H1 (cell line): ENCODE measurements at regions not wholly inside any gene's neighbourhood (a gene's known extent, or its start where the extent isn't known, plus 50 kb on each side); places are given as distances from the start of the nearest gene placed in this dataset.

Experiments
- CTCF ChIA-PET: fragments of 300-600 bp; sonication (Branson Sonifier 250); formaldehyde crosslinking; loops from one replicate; lab custom pipeline; 2021; ENCODE audit not compliant: partially characterized antibody; lab: Charles Lee
- POLR2A ChIA-PET: fragments of 300-600 bp; sonication (Branson Sonifier 250); formaldehyde crosslinking; loops from one replicate; lab custom pipeline; 2021; ENCODE audit warnings: inconsistent platforms; ENCODE audit not compliant: partially characterized antibody; lab: Charles Lee
- DNase-seq, 2 experiments: peaks; one replicate each; pipeline versions ENCODE4 v3.0.0 to v3.0.0-alpha.2; 2010 to 2022; ENCODE audit warnings: low spot score in 2 of 2, low read depth in 1 of 2, mixed read lengths in 1 of 2
- FAIRE-seq: peaks from 2 replicates; lab custom pipeline; 2011; peaks lifted over from hg19 to GRCh38; lab: Jason Lieb, UNC
- H2AFZ ChIP-seq: 2 replicates; pipeline ENCODE4 v1.8.1; 2012; ENCODE audit warnings: low read length, inconsistent platforms
- H2AK5ac ChIP-seq: 2 replicates; pipeline ENCODE4 v1.6.1; 2013; ENCODE audit warnings: low read depth, low read length
- H2BK120ac ChIP-seq: replicated peaks from 2 replicates; pipeline ENCODE3; 2013; ENCODE audit warnings: low read depth, low read length, inconsistent platforms
- H2BK12ac ChIP-seq: 2 replicates; pipeline ENCODE4 v1.6.1; 2013; ENCODE audit warnings: low read depth, low read length
- H2BK15ac ChIP-seq: 2 replicates; pipeline ENCODE4 v1.6.1; 2013; ENCODE audit warnings: low read length
- H2BK20ac ChIP-seq: 2 replicates; pipeline ENCODE4 v1.6.1; 2013; ENCODE audit warnings: low read length
- H2BK5ac ChIP-seq: 2 replicates; pipeline ENCODE4 v1.6.1; 2013; ENCODE audit warnings: low read depth, low read length
- H3K14ac ChIP-seq: 2 replicates; pipeline ENCODE4 v1.6.1; 2013; ENCODE audit warnings: inconsistent platforms; ENCODE audit not compliant: insufficient read length
- H3K18ac ChIP-seq: 2 replicates; pipeline ENCODE4 v1.6.1; 2013; ENCODE audit warnings: low read length; ENCODE audit errors: extremely low read depth
- H3K23ac ChIP-seq: 2 replicates; pipeline ENCODE4 v1.6.1; 2013; ENCODE audit warnings: inconsistent platforms; ENCODE audit not compliant: insufficient read length
- H3K23me2 ChIP-seq: 2 replicates; pipeline ENCODE4 v1.6.1; 2013; ENCODE audit warnings: low read depth, low read length
- H3K27ac ChIP-seq: 2 replicates; pipeline ENCODE4 v1.6.1; 2011; ENCODE audit warnings: low read depth, low read length, inconsistent platforms
- H3K27me3 ChIP-seq, 4 experiments: replicated peaks in 1 of 4; 1 replicate in 1 of 4; 2 replicates in 3 of 4; pipeline versions ENCODE4 v1.6.1 to v1.8.1; 2011 to 2013; ENCODE audit warnings: low read length in 3 of 4, mild to moderate bottlenecking in 3 of 4, inconsistent platforms in 2 of 4, mixed read lengths in 2 of 4, moderate library complexity in 1 of 4; ENCODE audit not compliant: control insufficient read depth in 3 of 4, insufficient read depth in 3 of 4; ENCODE audit errors: extremely low read depth in 1 of 4
- H3K36me3 ChIP-seq, 4 experiments: 2 replicates each; pipeline versions ENCODE4 v1.6.1 to v1.8.1; 2011 to 2013; ENCODE audit warnings: mild to moderate bottlenecking in 4 of 4, low read length in 3 of 4, moderate library complexity in 2 of 4, control low read depth in 1 of 4, inconsistent platforms in 1 of 4; ENCODE audit not compliant: insufficient read depth in 4 of 4, control insufficient read depth in 2 of 4
- H3K4ac ChIP-seq: replicated peaks from 2 replicates; pipeline ENCODE3; 2013; ENCODE audit warnings: low read length, low read depth, mixed read lengths, inconsistent platforms; ENCODE audit not compliant: insufficient read length
- H3K4me1 ChIP-seq, 4 experiments: replicated peaks in 1 of 4; 1 replicate in 1 of 4; 2 replicates in 3 of 4; pipeline versions ENCODE4 v1.6.1 to v1.8.1; 2011 to 2013; ENCODE audit warnings: low read length in 3 of 4, inconsistent platforms in 2 of 4, mixed read lengths in 1 of 4; ENCODE audit not compliant: insufficient read depth in 4 of 4, control insufficient read depth in 3 of 4
- H3K4me2 ChIP-seq, 2 experiments: 2 replicates each; pipeline versions ENCODE4 v1.6.1 to v1.8.1; 2011 to 2013; ENCODE audit warnings: low read depth in 2 of 2, low read length in 2 of 2, control low read depth in 1 of 2, inconsistent platforms in 1 of 2, mild to moderate bottlenecking in 1 of 2; ENCODE audit not compliant: insufficient read depth in 1 of 2
- H3K4me3 ChIP-seq, 4 experiments: fragments of 200-600, 300-600 bp in 1 of 4; sonication (generic), shearing (Covaris generic), sonication (Bioruptor Twin) in 1 of 4; 2 replicates each; pipeline versions ENCODE4 v1.5.1 to v1.8.1; 2011 to 2016; ENCODE audit warnings: low read length in 4 of 4, low read depth in 3 of 4, control low read depth in 2 of 4, inconsistent platforms in 2 of 4, mild to moderate bottlenecking in 2 of 4, mixed read lengths in 1 of 4, moderate library complexity in 1 of 4; ENCODE audit not compliant: insufficient read depth in 2 of 4; ENCODE audit errors: extremely low read depth in 1 of 4
- H3K56ac ChIP-seq: replicated peaks from 2 replicates; pipeline ENCODE3; 2013; ENCODE audit warnings: low read depth, mild to moderate bottlenecking, mixed read lengths, low read length, inconsistent platforms; ENCODE audit not compliant: insufficient read length
- H3K79me1 ChIP-seq: 2 replicates; pipeline ENCODE4 v1.6.1; 2013; ENCODE audit warnings: low read depth, low read length, control low read depth
- H3K79me2 ChIP-seq, 2 experiments: 2 replicates each; pipeline versions ENCODE4 v1.6.1 to v1.8.1; 2012 to 2013; ENCODE audit warnings: low read length in 2 of 2, mild to moderate bottlenecking in 2 of 2, inconsistent platforms in 1 of 2; ENCODE audit not compliant: insufficient read depth in 2 of 2, control insufficient read depth in 1 of 2
- H3K9ac ChIP-seq, 4 experiments: replicated peaks in 1 of 4; 1 replicate in 1 of 4; 2 replicates in 3 of 4; pipeline versions ENCODE4 v1.6.1 to v1.8.1; 2011 to 2013; ENCODE audit warnings: low read depth in 3 of 4, low read length in 3 of 4, control low read depth in 2 of 4, mild to moderate bottlenecking in 2 of 4, moderate library complexity in 2 of 4, inconsistent platforms in 1 of 4; ENCODE audit errors: extremely low read depth in 1 of 4
- H3K9me3 ChIP-seq, 2 experiments: 2 replicates each; pipeline versions ENCODE4 v1.6.1 to v1.8.1; 2012 to 2013; ENCODE audit warnings: mild to moderate bottlenecking in 2 of 2, moderate library complexity in 2 of 2, control low read depth in 1 of 2, inconsistent platforms in 1 of 2, low read depth in 1 of 2, low read length in 1 of 2, mixed read lengths in 1 of 2; ENCODE audit not compliant: insufficient read depth in 2 of 2
- H4K20me1 ChIP-seq, 2 experiments: replicated peaks in 1 of 2; 2 replicates each; pipeline versions ENCODE3 to v1.8.1; 2011 to 2013; ENCODE audit warnings: inconsistent platforms in 2 of 2, low read length in 2 of 2, mild to moderate bottlenecking in 1 of 2; ENCODE audit not compliant: insufficient read depth in 2 of 2, control insufficient read depth in 1 of 2
- H4K5ac ChIP-seq: 2 replicates; pipeline ENCODE4 v1.6.1; 2013; ENCODE audit warnings: low read length, low read depth, mixed read lengths, inconsistent platforms; ENCODE audit not compliant: insufficient read length
- H4K8ac ChIP-seq: 2 replicates; pipeline ENCODE4 v1.8.0; 2013; ENCODE audit warnings: mild to moderate bottlenecking, moderate library complexity, low read length, inconsistent platforms; ENCODE audit not compliant: insufficient read depth; ENCODE audit errors: extremely low read depth
- H4K91ac ChIP-seq: replicated peaks from 2 replicates; pipeline ENCODE3; 2013; ENCODE audit warnings: low read length, mixed read lengths, inconsistent platforms; ENCODE audit not compliant: insufficient read length
- ATF2 ChIP-seq: IDR thresholded peaks from 2 replicates; pipeline ENCODE4 v1.6.1; 2012; ENCODE audit warnings: low read length, inconsistent platforms
- CBX8 ChIP-seq: fragments of 300-800, 300-1000 bp; sonication (generic); IDR thresholded peaks from 2 replicates; pipeline ENCODE4 v1.7.1; 2016; ENCODE audit warnings: low read depth, low read length, borderline replicate concordance
- CTBP2 ChIP-seq: IDR thresholded peaks from 2 replicates; pipeline ENCODE4 v1.7.0; 2011; ENCODE audit warnings: borderline replicate concordance, mild to moderate bottlenecking, moderate library complexity, mixed read lengths, low read length; ENCODE audit not compliant: insufficient read depth, insufficient read length
- CTCF ChIP-seq, 3 experiments: IDR thresholded peaks; 1 replicate in 2 of 3; 2 replicates in 1 of 3; pipeline versions ENCODE4 v1.5.1 to v1.6.1; 2011; ENCODE audit warnings: low read length in 3 of 3, mild to moderate bottlenecking in 3 of 3, inconsistent platforms in 2 of 3, low read depth in 1 of 3, moderate library complexity in 1 of 3; ENCODE audit not compliant: insufficient read depth in 1 of 3; ENCODE audit errors: control extremely low read depth in 1 of 3
- EGR1 ChIP-seq: IDR thresholded peaks from 2 replicates; pipeline ENCODE4 v1.6.1; 2011; ENCODE audit warnings: low read depth, low read length, borderline replicate concordance
- KDM1A ChIP-seq: fragments of 200-600, 300-600 bp; sonication (generic); IDR thresholded peaks from 2 replicates; pipeline ENCODE4 v1.7.1; 2016; ENCODE audit warnings: mild to moderate bottlenecking, low read length, borderline replicate concordance
- NRF1 ChIP-seq: IDR thresholded peaks from 2 replicates; pipeline ENCODE4 v1.6.1; 2011; ENCODE audit warnings: mild to moderate bottlenecking, low read depth, low read length, improper control_type of control experiment
- SIRT6 ChIP-seq: IDR thresholded peaks from one replicate; pipeline ENCODE4 v1.7.1; 2012; ENCODE audit warnings: low read length, inconsistent platforms
- SUZ12 ChIP-seq: fragments of 200-600 bp; sonication (generic); IDR thresholded peaks from 2 replicates; pipeline ENCODE4 v1.6.1; 2012; ENCODE audit warnings: mild to moderate bottlenecking, inconsistent platforms, low read length, moderate library complexity, mixed read lengths
- TAF7 ChIP-seq: optimal IDR thresholded peaks from 2 replicates; pipeline ENCODE3; 2011; ENCODE audit warnings: low read depth, mild to moderate bottlenecking, inconsistent platforms, low read length, moderate library complexity, borderline replicate concordance
- TBP ChIP-seq: IDR thresholded peaks from 2 replicates; pipeline ENCODE4 v1.6.1; 2011; ENCODE audit warnings: low read depth, low read length, improper control_type of control experiment
- WGBS, 2 experiments: shearing (Covaris generic) in 1 of 2; methylation state at CpG; one replicate each; pipeline versions ENCODE4 v1.1.6 to v1.1.7; 2013 to 2015; ENCODE audit warnings: low lambda C conversion rate in 2 of 2, mixed read lengths in 2 of 2, inconsistent platforms in 1 of 2, low coverage in 1 of 2, missing lambda C conversion rate in 1 of 2; ENCODE audit not compliant: insufficient replicate concordance in 2 of 2, insufficient coverage in 1 of 2, insufficient read length in 1 of 2; ENCODE audit errors: extremely low coverage in 1 of 2, missing lambda C conversion rate in 1 of 2; 5-methylcytosine and 5-hydroxymethylcytosine counted together

GRCh38 chr7:110177463-110177862 lies 913.5 kb upstream of the LRRN3 start:
- WGBS, 2 experiments, result 85% methylated on average over 5 of the region's 5 CpGs; no CpG with 5 or more reads in 1 of the 2 experiments
- ChIA-PET POLR2A (no interaction called here), CTCF (no interaction called here)
- TF ChIP-seq NRF1 (no peak), CTCF (IDR thresholded peaks at IDR 0.05; ENCODE audit: control extremely low read depth in 1 of 3, insufficient read depth in 1 of 3, low read depth in 1 of 3, low read length in 3 of 3) (no peak), SIRT6 (no peak), CTBP2 (no peak), EGR1 (no peak), KDM1A (no peak), SUZ12 (no peak), TAF7 (no peak), ATF2 (no peak), TBP (no peak), CBX8 (no peak)

More at GRCh38 chr7:110177463-110177862, 913.5 kb upstream of the LRRN3 start:
- no peak overlapping the region for H2AK5ac ChIP-seq
- H3K9ac ChIP-seq, result no peak overlapping the region
- H2BK120ac ChIP-seq, result no peak overlapping the region
- H3K23ac ChIP-seq, result no peak overlapping the region
- H4K20me1 ChIP-seq, result no peaks in the 10 kb centered on the region
- no peaks in the 10 kb centered on the region; a peak in 1 of 4 replicates for H3K9me3 ChIP-seq
- H3K18ac ChIP-seq, result no peak overlapping the region
- H4K5ac ChIP-seq, result no peak overlapping the region
- no peak overlapping the region for H3K4me2 ChIP-seq
- no peak overlapping the region for H2AFZ ChIP-seq
- no peaks in the 10 kb centered on the region for H3K27me3 ChIP-seq
- no peak overlapping the region for H3K56ac ChIP-seq
- no peak overlapping the region for H2BK15ac ChIP-seq
- no peak for DNase-seq
- no peak overlapping the region for H2BK5ac ChIP-seq
- no peak overlapping the region for H4K8ac ChIP-seq
- no peak overlapping the region for H3K4ac ChIP-seq
- no peak for FAIRE-seq
- H2BK12ac ChIP-seq, result no peak overlapping the region
- H3K36me3 ChIP-seq, result no peaks in the 10 kb centered on the region
- no peaks in the 10 kb centered on the region for H3K79me1 ChIP-seq
- H2BK20ac ChIP-seq, result no peak overlapping the region; the same call in 1 of the 2 replicates
- no peak overlapping the region for H3K14ac ChIP-seq
- no peaks in the 10 kb centered on the region for H3K23me2 ChIP-seq
- H4K91ac ChIP-seq, result no peak overlapping the region
- H3K27ac ChIP-seq, result no peak overlapping the region
- no peaks in the 10 kb centered on the region for H3K4me1 ChIP-seq
- no peaks in the 10 kb centered on the region for H3K79me2 ChIP-seq
- H3K4me3 ChIP-seq, result no peak overlapping the region
